ENCODE measurements at regions not wholly inside any gene's neighbourhood (a gene's known extent, or its start where the extent isn't known, plus 50 kb on each side); places are given as distances from the start of the nearest gene placed in this dataset.

DNA sequence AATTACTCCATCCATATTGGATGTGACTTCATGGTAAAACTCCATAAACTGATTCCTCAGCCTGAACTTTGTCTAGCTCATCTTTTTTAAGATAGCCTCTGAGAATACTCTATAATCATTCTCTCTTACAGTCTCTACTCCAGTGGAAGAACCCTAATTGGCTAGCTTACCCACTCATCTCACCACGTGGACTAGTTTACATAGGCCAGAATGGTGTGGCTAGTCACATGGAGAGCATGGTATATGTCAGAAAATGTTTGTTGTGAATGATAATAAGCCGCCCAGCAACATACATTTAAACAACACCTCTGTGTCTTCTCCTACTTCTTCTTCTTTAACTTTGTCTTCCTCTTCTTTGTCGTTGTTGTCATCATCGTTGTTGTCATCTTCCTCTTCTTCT is 389.2 kb upstream of the LRRC3B start:
- TF ChIP-seq MAFF (IDR thresholded peaks at IDR 0.05; ENCODE audit: low read depth, low read length) = no peak
- TF ChIP-seq ZNF317 (CRISPR knock-in tag; IDR thresholded peaks at IDR 0.05) = no peak
- no peak for TF ChIP-seq KAT2B (IDR thresholded peaks at IDR 0.05; ENCODE audit: borderline replicate concordance, low read depth, low read length)
- TF ChIP-seq ZFP36L2 (CRISPR knock-in tag; IDR thresholded peaks at IDR 0.05) = no peak
- TF ChIP-seq, protein P1, sequence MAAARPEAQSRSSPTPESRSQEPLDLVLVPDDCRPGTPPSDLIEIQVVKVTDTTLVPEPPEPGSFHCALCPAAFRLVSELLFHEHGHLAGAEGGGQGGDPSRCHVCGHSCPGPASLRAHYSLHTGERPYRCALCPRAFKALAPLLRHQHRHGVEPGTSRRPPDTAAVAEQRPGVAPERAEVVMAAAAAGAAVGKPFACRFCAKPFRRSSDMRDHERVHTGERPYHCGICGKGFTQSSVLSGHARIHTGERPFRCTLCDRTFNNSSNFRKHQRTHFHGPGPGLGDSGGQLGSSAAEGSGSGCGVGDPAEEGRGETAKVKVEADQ (CRISPR knock-in tag; IDR thresholded peaks at IDR 0.05; ENCODE audit: borderline replicate concordance) = no peak
- TF ChIP-seq, protein P2, sequence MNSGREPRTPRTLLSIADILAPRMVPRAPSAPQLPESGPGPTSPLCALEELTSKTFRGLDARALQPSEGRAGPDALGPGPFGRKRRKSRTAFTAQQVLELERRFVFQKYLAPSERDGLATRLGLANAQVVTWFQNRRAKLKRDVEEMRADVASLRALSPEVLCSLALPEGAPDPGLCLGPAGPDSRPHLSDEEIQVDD (CRISPR knock-in tag; IDR thresholded peaks at IDR 0.05; ENCODE audit: borderline replicate concordance) = no peak
- TF ChIP-seq, protein P3, sequence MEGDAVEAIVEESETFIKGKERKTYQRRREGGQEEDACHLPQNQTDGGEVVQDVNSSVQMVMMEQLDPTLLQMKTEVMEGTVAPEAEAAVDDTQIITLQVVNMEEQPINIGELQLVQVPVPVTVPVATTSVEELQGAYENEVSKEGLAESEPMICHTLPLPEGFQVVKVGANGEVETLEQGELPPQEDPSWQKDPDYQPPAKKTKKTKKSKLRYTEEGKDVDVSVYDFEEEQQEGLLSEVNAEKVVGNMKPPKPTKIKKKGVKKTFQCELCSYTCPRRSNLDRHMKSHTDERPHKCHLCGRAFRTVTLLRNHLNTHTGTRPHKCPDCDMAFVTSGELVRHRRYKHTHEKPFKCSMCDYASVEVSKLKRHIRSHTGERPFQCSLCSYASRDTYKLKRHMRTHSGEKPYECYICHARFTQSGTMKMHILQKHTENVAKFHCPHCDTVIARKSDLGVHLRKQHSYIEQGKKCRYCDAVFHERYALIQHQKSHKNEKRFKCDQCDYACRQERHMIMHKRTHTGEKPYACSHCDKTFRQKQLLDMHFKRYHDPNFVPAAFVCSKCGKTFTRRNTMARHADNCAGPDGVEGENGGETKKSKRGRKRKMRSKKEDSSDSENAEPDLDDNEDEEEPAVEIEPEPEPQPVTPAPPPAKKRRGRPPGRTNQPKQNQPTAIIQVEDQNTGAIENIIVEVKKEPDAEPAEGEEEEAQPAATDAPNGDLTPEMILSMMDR (CRISPR knock-in tag; IDR thresholded peaks at IDR 0.05) = no peak

All from HepG2 (cell line).